Activated CD4-positive, CD25-positive, alpha-beta regulatory T cell treated with anti-CD3 and anti-CD28 coated beads, Interleukin-2, amount 50 U/mL, for 24 hours (primary cell): ENCODE measurements at regions not wholly inside any gene's neighbourhood (a gene's known extent, or its start where the extent isn't known, plus 50 kb on each side); places are given as distances from the start of the nearest gene placed in this dataset.

Experiments
- ATAC-seq, 2 donors: fragments of 150-1000 bp; cut with Tn5 transposase; one replicate each; pipeline ENCODE4 v1.10.0; 2021; ENCODE audit warnings: mild to moderate bottlenecking in 1 of 2, moderate library complexity in 1 of 2

DNA sequence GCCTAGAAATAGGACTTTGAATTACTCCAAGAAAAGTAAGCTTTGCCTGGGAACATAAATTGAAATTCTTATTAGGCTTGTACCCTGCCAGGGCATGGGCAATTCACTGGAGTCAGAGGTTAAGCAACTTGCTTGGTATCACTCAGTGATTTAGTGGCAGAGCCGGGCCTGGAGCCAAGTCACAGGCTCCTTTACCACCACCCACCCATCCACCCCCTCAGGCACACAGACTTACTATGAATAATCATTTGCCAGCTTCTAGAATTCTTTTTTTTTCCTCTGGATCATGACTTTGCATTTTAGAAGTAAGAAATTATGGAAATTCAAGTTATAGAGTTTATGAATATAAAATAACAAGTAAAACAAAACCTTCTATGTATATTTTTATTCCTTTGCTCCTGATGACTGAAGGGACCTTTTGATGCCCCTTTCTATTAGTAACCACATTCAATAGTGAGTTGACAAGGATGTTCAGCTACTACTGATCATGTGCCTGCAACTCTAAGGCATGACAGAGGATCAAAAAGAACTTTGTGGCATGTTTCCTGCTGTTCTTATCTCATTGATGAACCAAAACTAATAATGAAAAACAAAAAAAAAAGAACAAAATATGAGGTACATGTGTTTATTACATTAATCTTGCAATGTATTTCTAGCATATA, 614.7 kb downstream of the TLR4 start:
- no peak for ATAC-seq

DNA sequence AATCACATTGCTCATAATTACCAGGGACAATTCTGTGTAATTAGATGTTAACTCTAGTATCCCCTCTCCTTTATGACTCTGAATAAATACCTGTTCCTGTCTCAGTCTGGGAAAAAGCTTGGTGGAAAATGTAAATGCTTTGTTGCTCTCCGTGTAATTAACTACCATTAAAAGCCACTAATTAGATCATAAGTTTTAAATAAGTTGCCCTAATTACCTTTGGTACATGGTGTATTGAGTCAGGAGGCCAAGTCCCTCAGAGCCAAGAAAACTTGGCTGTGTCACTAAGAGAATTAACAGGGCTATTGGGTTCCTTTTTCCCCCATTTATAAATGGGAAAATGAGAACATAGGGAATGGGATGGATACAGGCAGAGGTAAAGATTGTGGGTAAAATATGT, 617.6 kb downstream of the TLR4 start:
- no peak for ATAC-seq

DNA sequence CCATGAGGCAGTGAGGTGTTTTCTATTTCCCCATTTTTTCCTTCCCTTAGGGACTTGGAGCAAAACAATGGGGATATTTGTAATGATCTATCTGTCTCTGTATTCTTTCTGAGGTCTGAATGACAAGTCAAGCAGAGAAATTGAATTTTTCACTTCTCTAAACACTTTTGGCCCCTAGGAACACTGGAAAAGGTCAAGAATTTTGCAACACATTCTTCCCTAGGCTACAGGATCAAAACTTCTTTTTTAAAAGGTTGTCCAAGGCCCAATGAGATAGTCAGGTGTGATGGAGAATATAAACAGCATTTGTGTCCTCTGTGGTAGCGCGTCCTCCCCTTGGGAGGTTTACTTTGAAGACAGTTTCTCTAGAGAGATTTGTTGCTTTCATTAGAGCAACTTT, 620.5 kb downstream of the TLR4 start:
- no peak for ATAC-seq

DNA sequence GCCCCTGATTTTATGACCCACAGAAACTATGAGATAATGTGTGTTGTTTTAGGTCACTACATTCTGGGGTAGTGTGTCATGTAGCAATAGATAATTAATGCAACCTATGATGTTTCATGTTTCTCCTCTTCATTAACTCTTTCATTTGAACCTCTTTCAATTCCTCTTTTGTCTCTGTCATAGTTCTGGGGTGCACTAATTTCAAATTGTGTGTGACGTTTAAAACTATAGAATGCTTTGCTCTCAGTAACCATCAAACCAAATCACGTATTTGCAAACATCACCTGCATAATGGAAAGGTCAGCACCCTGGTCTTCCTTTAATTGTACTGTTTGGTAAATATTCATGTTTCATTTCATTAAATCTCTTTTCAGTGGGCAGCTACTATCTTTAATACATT, 621.6 kb downstream of the TLR4 start:
- ATAC-seq, result no peak

- ATAC-seq, result no peak
Measured at GRCh38 chr9:118326326-118326725, 622.1 kb downstream of the TLR4 start.

- ATAC-seq, result no peak
Measured at GRCh38 chr9:118330191-118330986, 626.2 kb downstream of the TLR4 start.

GRCh38 chr9:118331622-118332045, 627.4 kb downstream of the TLR4 start:
- ATAC-seq, result no peak

GRCh38 chr9:118336250-118336942, 632.2 kb downstream of the TLR4 start:
- ATAC-seq, result no peak

DNA sequence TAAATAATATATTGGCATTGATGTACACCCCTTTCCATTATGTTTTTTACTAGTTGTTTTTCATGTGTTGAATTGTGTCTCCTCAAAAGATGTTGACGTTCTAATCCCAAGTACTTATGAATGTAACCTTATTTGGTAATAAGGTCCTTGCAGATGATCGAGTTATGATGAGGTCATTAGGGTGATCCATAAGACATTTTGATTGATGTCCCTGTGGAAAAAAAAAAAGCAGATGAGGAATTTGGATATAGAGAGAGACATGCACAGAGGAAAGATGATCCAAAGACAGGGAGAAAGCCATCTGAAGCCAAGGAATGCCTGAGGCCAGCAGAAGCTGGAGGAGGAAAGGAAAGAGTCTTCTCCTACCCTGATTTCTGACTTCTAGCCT, 632.7 kb downstream of the TLR4 start:
- ATAC-seq, result no peak

DNA sequence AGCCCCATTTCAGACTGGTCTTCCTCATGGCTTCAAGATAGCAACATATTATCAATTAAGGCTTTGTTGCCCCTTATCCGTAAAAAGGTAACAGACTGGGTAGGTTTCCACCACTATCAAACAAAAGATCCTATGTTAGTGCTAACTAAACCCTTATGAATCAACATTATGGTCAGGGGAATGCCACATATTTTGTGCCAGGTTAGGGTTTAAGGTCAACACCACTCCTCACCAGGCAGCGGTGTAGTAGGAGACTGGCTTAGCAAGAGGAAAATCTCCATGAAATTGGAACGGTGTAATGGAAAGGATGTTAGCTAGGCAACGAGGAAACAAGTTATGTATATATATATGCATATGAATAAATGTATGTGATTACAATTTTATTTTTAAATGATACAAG, 655.8 kb downstream of the TLR4 start:
- no peak for ATAC-seq

DNA sequence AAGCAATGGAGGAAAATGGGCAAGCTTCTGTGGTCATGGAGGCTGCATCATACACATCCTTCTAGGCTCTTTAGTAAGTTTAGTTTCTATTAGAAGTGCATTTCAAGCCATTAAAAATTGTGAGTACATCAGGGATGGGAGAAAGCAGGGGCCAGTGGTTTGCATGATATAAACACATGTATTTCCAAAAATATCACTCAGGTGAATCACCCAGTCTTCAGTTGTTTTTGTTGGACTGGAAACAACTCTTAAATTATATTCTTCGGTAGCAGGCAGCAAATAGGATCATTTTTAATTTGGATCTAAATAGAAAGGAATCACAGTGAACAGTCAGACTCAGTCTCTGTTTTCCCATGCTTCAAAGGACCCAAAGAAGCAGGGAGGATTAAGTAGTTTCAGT, 657.9 kb downstream of the TLR4 start:
- no peak for ATAC-seq

DNA sequence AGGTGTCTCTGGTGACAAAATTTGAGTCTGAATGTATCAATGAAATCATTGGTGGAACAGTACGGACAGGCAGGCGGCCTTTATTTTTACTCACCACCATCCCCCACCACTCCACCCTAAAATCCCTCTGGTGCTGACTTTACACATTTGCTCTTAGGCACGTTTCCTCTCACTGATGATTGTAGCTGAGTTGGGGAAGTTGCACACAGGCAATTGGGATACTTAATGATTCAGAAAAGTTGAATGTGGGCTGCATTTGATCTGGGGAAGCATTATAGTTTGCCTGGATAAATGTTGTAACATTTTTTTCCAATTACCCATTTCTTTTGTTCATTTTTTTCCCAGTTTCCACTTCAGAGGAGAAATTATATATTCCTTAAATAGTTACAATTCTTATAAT, 658.4 kb downstream of the TLR4 start:
- no peak for ATAC-seq

DNA sequence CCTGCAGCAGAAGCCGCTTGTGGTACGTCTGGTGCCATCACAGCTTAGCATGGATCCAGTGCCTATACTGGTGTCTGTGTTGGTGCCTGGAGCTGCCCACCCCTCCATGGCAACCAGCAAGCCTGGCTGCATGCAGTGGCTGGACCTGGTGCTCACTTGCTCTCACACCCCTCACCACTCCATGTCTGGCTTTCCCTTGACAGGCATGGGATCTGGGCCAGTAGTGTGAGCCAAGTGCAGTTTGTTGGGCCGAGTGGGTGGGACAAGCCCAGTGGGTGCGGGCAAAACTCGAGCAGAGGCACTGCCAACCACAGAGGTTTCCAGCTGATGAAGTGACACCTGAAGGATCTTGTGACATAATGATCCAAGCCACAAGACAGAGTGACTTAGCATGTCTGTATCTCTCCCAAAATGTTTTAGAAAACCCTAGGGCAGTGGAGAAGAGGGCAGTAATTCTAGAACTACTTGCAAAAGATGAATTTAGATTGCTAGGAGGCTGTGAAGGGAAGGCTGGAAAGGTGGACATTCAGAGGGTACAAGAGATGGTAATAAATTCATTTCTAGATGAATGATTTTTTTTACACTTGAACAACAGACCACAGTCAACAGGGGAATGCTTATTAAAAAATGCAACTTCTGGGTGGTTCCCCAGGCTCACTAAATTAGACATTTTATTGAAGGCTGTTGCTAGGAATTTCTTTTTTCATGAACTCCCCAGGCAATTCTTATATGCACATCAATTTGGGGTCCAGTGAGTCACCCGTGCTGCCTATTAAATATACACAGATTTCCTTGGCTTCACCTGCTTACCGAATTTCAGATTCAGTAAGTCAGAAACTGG, 660.3 kb downstream of the TLR4 start:
- ATAC-seq, result no peak

GRCh38 chr9:118366228-118366627, 662.0 kb downstream of the TLR4 start:
- no peak for ATAC-seq

GRCh38 chr9:118367383-118367782, 663.2 kb downstream of the TLR4 start:
- ATAC-seq, result no peak

- no peak for ATAC-seq
Measured at GRCh38 chr9:118384531-118385100, 680.4 kb downstream of the TLR4 start.

DNA sequence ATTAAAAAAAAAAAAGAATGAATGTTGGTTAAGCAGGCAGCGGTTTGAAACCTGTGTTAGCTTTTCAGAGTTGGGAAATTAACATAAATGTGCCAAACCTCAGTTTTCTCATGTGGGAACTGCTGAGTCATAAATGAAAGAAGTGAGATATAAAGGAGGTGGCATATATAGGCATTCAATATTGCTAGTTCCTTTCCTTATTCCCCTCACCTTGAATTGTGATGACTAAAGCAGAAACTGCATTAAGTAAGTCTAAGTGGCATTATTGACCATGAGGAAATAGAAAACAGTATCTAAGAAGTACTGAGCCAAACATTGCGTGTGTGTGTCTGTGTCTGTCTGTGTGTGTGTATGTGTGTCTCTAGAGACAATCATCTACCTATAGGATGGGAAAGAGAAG, 691.2 kb downstream of the TLR4 start:
- ATAC-seq, result no peak

DNA sequence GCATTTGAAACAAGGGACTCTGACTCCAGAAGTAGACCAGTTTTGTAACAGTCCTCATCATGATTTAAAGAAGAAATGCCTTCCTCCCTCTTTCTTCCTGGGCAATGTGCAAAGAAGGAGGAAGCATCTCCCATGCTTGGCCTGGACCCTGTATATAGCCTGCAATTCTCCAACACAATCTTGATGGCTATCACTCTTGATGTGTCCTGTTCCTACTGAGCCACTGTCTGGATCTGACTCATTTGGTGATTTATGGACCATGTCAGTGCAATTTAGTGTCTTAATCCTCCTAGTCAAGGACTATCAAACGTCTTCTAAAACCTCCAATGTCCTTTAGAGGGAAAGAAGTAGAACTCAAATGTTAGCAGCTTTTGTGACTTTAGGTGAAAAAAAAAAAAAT, 697.3 kb downstream of the TLR4 start:
- ATAC-seq, result no peak

DNA sequence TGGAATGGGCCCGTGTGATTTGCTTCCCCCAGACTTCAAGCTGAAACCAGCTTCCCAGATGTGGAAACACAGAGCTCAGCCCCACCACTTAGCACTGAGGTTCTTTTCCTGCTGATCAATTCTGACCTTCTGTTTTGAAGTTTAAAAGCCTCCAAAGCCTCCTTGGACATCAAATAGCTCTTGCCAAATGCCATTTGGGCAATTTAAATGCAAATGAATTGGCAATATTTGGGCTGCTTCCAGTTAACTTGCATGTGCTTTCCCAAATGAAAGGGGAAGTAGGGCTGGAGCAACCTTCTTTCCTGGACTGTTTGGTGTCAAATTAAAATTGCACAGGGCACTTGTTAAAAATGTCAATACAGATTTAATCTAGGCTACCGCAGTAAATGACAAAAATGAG, 710.5 kb downstream of the TLR4 start:
- no peak for ATAC-seq

DNA sequence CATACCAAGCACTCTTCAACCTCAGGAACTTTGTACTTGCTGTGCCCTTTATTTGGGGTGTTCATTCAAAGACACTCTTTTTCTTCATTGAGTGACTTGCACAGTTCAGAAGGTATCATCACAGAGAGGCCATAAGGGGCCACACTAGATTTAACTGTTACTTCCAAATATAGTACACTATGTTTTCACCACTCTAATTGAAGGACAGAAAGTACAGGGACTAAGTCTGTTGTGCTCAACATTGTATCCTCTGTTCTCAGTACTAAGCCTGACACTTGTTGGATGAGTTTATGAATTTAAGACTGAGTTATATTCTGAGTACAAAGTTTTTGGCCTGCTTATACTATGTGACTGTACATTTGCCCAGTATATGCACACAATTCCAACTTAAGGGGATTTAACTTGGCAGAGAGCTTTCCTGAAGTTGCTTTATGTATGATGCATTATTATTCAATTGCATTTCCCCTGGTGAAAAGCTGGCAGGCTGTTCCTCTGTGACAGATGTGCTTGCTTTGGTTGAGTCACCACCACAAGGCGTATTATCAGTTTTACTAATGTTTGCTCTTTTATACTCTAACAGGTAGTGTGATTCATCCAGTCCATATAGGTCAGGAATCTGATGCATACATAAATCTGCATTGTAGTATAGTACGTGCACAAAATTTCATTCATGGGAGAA, 714.8 kb downstream of the TLR4 start:
- no peak for ATAC-seq

GRCh38 chr9:118419676-118420075, 715.5 kb downstream of the TLR4 start:
- no peak for ATAC-seq

GRCh38 chr9:118422508-118422907, 718.3 kb downstream of the TLR4 start:
- no peak for ATAC-seq
